T47D (cell line): ENCODE measurements at regions not wholly inside any gene's neighbourhood (a gene's known extent, or its start where the extent isn't known, plus 50 kb on each side); places are given as distances from the start of the nearest gene placed in this dataset.

ENCODE experiments used
- DNase-seq, 2 experiments: peaks; one replicate each; pipeline versions ENCODE4 v3.0.0 to v3.0.0-alpha.2; 2011 to 2012; ENCODE audit warnings: low read depth in 1 of 2, low spot score in 1 of 2
- JUND ChIP-seq: IDR thresholded peaks from 2 replicates; pipeline ENCODE4 v1.6.1; 2012; ENCODE audit warnings: low read depth
- in situ Hi-C: cut with HindIII; loops from 2 replicates; pipeline ENCODE4 v1.10.0; 2016; ENCODE audit warnings: low sequenced_read_pairs, low pct_unique_long_range_greater_than_20kb

DNA sequence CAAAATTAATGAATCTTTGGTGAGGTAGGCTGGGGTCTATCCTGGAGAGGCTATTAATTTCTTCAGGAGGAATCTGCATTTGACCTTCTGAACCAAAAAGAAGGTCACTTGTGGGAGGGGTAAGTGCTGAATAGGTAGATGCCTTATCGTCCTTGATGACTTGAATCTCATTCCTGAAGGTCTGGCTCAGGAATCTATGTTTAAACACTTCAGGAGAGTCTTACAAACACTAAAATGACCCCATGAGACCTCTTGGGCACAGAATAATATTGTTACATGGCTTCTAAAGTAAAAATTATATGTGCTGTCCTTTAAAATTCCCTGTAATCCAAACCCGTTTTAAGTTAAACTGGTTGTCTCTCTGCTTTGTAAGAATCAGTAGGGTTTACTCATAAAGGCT, 55.0 kb upstream of the FGGY start:
- TF ChIP-seq JUND = no peak
- DNase-seq = no peak
- in situ Hi-C loops = no loop called here

DNA sequence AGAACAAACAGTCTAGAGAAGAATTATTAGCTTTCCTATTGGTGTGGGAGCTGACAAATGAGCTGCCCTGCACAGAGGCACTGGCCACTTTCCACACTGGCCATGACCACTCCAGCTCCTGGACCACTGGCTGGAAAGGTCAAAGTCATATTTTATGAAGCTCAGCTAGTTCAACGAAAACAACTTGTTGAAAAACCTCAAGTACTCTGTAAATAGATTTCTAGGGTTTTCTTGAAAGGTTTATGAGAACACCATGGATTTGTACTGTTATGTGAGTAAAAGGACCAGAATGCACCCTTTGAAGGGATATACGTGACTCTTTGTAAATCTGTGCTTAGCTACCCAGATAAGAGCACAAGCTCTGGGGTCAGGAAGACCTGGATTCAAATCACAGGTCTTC, 54.5 kb upstream of the FGGY start:
- no peak for DNase-seq
- no peak for TF ChIP-seq JUND
- in situ Hi-C loops = no loop called here

DNA sequence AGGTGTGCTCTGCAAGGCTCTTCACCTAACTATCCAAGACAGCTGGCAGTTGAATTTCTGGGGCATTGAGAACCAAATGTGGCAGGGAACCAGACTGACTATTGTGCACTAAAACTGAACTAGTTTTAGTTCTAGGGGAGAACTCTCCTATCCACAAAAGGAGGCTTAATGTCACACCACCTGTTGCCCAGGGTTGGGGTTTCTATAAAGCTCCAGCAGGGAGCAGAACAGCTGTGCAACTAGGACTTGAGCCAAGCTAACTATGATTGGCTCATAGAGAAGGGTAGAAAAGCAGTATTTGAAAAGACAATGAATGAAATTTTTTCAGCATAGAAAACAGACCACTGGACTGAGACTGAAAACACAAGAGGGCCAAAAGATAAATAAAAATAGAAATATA, 53.3 kb upstream of the FGGY start:
- in situ Hi-C loops = no loop called here
- no peak for TF ChIP-seq JUND
- no peak for DNase-seq

DNA sequence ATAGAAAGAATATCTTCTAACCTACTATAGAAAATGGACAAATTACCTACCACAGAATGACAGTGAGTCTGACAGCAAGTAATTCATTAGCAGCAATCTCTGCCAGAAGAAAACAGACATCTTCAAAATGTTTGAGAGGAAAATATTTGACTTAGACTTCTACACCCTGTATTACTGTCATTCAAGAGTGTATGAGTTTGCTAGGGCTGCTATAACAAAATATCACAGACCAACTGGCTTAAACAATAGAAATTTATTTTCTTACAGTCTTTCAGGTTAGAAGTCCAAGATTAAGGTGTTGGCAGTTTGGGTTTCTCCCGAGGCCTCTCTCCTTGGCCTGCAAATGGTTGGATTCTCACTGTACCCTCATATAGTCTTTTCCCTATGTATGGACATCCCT, 52.9 kb upstream of the FGGY start:
- in situ Hi-C loops = no loop called here
- no peak for DNase-seq
- no peak for TF ChIP-seq JUND

DNA sequence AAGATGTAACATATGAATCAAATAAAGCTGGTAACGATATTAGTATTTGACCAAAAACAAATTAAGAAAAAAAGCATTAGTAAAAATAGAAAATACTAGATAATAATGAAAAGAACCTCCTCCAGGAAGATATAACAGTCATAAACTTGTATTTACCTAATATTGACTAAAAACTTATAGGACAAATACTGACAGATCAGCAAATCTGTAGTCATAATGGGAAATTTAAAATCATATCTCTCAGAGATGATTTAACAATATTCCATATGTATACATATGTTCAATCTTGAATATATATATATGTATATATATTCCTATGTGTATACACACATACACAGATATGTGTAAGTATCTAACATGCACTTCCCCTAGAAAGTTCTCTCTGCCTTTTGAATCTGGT, 52.0 kb upstream of the FGGY start:
- TF ChIP-seq JUND = no peak
- DNase-seq = no peak
- in situ Hi-C loops = no loop called here
